Upper lobe of left lung (tissue), 4 donors: ENCODE measurements at regions not wholly inside any gene's neighbourhood (a gene's known extent, or its start where the extent isn't known, plus 50 kb on each side); places are given as distances from the start of the nearest gene placed in this dataset.

Source experiments
- EP300 ChIP-seq, 4 donors: sonication (generic); formaldehyde crosslinking; IDR thresholded peaks; one replicate each; pipeline ENCODE4 v1.5.1; 2017; ENCODE audit warnings: antibody characterized with exemption in 4 of 4, control low read depth in 2 of 4
- POLR2A ChIP-seq, 4 donors: fragments of 450-650 bp; IDR thresholded peaks; one replicate each; pipeline ENCODE4 v1.5.1; 2016 to 2017; ENCODE audit warnings: antibody characterized with exemption in 4 of 4, mild to moderate bottlenecking in 2 of 4
- POLR2AphosphoS5 ChIP-seq, 2 donors: sonication (generic); formaldehyde crosslinking; IDR thresholded peaks; one replicate each; pipeline ENCODE4 v1.5.1; 2017; ENCODE audit warnings: antibody characterized with exemption in 2 of 2
- TF ChIP-seq, protein P1 (sequence below), 6 experiments: fragments of 450-650 bp in 4 of 6; fragments of 200-600 bp in 2 of 6; sonication (generic) in 2 of 6; IDR thresholded peaks; one replicate each; pipeline ENCODE4 v1.5.1; 2016 to 2019; ENCODE audit warnings: antibody characterized with exemption in 6 of 6

DNA sequence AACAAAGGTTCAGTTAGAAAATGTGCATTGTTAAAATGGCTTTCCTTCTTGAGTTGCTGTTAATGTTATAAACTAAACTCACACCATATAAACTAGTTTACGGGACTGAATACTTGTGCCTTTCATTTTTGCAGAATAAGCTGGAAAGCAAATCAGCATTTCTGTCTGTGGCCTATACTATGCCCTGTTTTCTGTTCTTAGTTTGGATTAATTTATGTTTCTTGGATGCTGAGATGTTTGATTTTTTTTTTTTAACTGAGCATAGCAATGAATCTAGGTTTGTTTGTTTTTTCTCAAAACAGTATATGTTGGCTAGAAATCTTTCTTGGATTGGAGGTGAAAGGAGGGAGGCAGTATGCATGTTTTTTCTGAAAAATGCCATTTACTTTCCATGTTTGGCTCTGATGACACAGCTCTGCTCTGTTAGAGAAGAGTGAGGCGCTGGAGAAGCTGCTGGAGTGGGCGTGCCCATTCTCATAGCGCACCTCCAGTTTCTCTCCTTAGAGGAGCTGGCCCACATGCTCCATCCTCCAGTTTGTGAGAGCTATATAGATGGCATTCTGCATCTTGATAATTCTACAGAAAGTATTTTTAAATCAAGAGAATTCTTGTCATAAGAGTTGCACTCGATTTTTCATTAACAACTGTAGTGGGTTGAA, 423.6 kb upstream of the TPM1 start:
- TF ChIP-seq, protein P1, sequence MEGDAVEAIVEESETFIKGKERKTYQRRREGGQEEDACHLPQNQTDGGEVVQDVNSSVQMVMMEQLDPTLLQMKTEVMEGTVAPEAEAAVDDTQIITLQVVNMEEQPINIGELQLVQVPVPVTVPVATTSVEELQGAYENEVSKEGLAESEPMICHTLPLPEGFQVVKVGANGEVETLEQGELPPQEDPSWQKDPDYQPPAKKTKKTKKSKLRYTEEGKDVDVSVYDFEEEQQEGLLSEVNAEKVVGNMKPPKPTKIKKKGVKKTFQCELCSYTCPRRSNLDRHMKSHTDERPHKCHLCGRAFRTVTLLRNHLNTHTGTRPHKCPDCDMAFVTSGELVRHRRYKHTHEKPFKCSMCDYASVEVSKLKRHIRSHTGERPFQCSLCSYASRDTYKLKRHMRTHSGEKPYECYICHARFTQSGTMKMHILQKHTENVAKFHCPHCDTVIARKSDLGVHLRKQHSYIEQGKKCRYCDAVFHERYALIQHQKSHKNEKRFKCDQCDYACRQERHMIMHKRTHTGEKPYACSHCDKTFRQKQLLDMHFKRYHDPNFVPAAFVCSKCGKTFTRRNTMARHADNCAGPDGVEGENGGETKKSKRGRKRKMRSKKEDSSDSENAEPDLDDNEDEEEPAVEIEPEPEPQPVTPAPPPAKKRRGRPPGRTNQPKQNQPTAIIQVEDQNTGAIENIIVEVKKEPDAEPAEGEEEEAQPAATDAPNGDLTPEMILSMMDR (IDR thresholded peaks at IDR 0.05), result no peak
- TF ChIP-seq POLR2A (IDR thresholded peaks at IDR 0.05), result no peak
- TF ChIP-seq EP300 (IDR thresholded peaks at IDR 0.05), result no peak
- TF ChIP-seq POLR2AphosphoS5 (IDR thresholded peaks at IDR 0.05), result no peak
